Ureter (tissue), 1 donor: ENCODE measurements at regions not wholly inside any gene's neighbourhood (a gene's known extent, or its start where the extent isn't known, plus 50 kb on each side); places are given as distances from the start of the nearest gene placed in this dataset.

Source experiments
- DNase-seq: peaks from one replicate; pipeline ENCODE4 v3.0.0-alpha.2; 2020; ENCODE audit warnings: low spot score
- donor health status: DM: yes; HTN: yes; CAD: no.

DNA sequence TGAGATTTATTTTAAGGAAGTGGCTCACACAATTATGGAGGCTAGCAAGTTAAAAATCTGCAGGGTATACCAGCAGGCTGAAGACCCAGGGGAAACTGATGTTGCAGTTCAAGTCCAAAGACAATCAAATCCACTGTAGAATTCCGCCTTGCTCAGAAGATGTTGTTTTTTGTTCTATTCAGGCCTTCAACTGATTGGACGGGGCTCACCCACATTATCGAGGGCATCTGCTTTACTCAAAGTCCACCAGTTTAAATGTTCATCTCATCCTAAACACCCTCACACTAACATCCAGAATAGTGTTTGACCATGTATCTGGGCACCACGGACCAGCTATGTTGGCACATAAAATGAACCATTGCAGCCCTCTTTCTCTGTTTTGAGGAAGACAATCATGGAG, 211.2 kb upstream of the GPR26 start:
- no peak for DNase-seq

DNA sequence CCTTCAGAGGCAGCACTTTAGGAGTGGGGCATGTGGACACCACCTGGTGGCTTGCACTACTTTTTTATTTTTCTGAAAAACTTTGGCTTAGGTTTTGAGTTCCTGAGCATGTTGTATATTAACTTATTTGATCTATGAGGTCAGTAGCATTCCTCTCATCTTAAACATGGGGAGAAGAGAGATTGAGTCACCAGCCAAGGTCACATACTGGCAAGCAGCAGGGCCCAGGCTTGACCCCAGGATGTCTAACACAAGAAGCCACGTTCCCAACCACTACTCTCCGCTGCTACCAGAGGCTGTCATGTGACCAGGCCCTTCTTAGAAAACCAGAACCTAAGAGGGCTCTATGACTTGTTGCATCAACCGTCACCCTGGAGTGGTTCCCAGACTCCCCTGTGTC, 210.3 kb upstream of the GPR26 start:
- no peak for DNase-seq

DNA sequence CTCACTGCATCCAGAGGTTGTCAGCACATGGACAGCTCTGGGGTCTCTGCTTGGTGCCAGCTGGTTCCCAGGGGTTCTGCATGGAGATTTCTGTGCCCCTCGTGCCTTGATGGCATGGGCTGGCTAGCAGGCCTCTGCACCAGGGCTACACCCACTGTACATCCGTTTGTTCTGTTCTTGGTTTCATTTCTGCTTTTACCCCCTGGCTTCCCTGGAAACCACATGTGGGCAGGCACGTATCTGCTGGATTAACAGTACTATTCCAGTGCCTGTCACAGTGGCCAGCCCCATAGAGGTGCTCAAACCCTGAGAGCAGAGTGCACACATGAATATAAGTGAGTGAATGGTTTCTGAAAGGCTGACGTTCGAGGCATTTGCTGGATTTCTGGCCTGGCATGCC, 207.2 kb upstream of the GPR26 start:
- DNase-seq = no peak

DNA sequence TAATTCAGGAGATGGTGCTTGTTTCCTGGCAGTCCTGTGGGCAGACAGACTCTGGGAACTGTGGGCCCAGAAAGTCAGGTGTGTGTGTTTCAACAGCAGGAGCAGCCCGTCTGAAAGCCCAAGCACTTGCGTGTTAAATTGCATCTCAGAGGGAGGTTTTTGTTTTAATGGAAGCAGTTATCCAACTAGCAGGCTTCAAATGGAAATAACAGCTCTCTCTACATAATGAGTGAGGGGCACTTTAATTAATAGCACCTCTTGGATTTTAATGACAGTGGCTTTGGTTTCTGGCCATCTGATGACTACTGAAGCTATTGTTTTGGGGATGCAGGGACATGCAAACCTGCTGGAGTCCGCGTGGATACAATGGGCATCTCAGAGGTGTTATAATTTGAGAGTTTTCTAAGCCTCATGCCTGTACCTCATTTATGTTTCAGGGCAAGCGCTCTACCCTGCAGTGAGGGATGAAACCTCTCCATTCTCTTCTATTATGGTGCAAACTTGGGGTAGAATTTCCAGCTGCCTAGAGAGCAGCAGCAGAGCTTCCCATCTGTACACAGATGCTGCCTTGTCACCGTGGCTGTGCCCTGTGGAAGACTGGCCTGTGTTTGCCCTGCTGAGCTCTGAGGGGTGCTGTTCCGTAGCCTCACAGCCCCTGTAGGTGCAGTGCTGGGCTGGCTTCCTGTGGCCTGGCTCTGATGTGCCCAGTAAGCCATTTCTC, 206.6 kb upstream of the GPR26 start:
- DNase-seq = no peak

DNA sequence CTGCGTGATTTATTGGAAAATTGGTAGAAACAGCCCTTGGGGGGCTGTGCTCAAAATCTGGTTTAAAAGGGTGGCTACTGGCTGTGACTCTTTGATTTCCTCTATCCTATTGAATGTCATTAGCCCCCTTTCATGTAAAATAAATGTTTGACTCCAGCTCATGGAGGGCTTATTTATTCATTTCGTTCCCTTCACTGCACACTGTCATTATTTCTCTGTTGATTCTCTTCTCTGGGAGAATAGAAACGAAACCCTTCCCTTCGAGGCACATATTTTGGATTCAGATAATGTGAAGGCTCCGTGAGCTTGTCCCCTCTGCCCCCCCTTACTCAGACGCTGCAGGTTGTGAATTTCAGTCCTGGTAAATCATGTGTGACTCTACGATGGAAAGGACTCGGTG, 203.9 kb upstream of the GPR26 start:
- no peak for DNase-seq

DNA sequence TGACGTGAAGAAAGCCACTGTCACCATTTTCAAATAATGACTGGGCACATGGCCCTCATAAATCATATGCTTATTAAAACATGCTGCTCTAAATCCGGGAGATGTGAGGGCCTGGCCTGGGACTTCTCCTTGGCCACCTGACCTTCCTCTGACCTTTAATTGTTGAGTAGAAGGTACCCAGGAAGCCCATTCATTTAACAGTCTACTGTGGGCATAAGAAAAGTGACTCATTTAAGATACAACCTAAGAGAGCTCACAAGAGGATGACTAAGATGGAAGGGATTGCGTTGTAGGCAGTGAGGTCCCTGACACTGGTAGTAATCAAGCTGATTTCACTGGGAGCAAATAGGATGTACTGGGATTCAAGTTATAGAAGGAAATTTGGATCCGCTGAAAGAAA, 203.4 kb upstream of the GPR26 start:
- DNase-seq = no peak

DNA sequence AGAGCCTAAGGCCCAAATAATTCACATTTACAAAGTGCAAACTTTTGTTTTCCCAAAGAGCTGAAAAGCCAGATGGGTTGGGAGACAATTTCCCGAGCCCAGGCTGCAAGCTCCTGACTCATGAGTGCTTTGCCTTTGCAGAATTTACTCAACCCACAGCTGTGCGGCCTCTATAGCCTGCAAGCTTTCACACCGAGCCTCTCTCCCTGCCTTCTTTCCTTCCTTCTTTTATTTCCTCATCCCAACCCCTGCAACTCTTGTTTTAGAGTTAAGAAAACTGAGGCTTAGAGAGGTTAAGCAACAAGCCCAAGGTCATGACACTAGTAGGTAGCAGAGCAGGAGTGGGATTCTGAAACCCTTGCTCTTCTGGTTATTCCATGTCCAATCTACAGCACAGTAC, 203.0 kb upstream of the GPR26 start:
- no peak for DNase-seq

DNA sequence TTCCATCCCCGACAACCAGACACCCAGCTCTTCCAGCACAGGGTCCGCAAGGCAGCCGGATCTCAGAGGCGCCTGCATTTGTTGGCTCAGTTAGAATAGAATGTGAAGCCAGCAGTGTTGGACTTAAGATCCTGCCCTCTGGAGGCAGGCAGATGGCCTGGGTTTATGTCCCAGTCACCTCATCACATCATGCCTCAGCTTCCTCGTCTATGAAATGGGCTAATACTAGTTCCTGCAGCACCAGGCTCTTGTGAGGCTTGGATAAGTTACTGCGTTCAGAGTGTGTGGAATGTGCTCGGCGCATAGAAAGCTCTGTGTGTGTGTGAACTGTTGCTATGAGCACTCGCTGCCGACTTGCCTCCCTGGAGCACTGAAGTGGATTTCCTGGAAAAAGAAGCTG, 202.5 kb upstream of the GPR26 start:
- no peak for DNase-seq

DNA sequence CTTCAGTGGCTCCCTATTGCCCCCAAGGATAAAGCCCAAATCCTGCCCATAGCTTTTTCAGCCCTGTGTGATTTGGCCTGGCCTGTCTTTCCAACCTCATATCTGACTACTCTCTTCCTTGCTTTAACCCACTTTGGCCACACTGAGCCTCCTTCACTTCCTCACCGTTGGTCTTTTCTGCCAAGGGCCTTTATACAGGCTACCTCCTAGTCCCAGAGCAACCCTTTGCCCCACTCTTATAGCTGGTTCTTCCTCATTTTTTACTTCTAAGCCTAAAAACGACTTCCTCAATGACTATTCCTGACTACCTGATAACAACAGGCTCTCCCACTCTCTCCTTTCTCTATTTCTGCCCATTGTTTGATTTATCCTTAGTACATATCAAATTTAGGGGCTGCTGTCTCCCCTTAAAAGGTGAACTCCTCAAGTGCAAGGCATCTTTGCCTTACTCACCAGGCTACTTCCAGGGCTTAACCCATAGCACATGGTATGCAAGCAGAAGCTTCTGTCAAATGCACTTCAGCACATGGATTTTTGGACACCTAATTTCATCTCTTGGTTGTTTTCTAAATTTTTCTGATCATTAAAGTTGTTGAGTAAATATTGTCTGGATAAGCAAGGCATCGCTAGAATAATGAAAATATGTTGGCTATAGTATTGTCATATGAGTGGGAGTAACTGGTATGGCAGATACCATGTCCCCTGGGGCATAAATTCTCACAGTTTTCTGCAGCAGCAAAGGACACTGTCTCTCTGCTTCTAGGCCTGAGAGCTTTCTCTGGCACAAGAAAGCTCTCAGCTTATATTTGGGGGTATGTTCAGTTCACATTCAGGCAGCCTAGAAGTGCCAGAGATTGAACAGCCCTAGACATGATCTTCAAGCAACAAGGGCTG, 201.5 kb upstream of the GPR26 start:
- no peak for DNase-seq

DNA sequence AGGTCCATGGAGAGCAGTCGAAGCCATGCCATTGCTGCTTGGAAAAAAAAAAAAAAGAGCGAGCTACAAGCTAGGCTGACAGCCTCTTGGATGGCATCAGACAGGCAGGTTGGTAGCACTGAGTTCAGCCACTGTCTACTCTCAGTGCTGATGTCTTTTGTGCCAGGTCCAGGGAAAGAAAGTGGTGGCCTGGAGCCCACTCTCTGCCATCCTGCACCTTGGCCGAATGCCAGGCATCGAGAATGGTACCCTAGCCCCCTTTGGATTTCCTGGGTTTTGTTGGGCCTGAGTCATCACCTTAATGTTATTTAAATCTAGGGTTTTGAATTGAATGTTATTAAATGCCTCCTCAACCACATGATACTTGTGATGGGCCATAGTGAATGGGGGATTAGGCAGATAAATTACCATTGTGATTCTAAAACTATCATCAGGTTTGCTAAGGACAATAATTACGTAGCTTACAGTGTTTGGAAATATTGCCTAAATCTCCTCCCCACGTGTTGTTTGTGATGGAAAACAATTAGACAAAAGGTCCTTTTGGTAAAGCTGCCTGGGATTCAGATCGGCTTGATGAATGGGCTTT, 195.7 kb upstream of the GPR26 start:
- no peak for DNase-seq

DNA sequence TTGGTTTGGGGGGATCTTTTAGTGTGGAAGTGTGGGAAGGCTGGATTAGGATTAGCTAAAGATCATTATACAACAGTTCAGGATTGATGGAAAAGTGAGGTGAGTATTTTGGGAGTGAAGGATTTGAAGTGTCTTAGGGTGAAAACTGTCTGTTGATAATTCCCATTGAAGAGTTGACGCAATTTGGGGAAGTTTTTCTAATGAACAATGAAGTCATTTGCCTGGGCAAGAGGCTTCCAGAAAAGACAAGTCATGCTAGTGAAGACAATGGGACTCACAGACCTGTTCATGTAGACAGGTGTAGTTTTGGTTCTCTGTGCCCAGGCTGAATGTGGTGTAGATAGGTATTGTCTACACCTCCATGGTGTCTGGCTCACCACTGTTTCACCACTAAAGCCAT, 194.3 kb upstream of the GPR26 start:
- DNase-seq = no peak

DNA sequence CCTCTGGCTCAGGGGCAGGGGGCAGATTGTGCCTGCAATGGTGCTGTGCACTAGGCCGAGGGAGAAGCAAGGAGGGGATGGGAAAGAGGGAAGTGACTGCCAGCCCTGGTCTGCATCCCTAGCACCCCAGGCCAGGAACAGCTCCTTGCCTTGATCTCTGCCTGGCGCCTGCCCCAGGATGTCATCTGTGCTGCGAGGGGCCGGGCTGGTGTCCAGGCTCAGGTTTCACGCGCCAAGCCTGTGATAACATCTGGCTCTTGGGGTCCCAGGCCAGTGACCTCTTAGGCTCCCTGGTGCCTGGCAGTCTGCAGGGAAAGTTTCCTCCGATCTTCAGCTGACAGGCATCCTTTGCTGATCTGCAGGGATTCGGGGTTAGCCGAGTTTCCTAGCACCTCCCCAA, 193.5 kb upstream of the GPR26 start:
- no peak for DNase-seq

DNA sequence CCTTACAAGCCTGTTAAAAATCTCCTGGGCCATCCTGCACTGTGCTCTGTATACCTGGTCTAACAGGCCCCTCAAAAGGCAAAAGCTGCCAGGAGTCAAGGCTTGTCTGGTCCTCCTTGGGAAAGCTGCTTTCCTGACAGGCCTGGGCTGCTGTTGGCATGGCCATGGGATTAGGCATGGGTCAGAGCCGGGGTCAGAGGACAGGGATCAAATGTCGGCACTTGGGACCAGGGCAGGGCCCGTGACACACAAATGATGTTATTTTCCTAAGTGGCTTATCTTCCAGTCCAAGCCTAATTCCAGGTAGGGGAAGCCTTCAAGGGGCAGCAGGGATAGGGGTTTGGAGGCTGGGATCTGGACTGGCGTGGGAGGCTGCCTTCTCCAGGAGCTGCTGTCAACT, 191.5 kb upstream of the GPR26 start:
- DNase-seq = no peak

DNA sequence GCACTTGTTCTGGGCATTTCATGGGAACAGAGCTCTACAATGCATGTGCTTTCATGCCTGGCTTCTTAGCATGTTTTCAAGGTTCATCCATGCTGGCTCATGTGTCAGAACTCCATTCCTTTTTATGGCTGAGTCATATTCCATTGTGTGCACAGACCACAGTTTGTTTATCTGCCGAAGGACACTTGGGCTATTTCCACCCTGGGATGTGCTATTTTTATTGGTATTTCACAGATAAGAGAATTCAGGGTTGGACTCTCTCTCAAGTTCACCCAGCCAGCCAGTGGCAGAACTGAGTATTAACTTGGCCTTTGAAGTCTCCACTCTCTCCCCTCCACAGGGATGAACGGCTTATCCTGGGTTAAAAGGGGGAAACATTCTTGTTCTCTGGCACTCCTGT, 190.7 kb upstream of the GPR26 start:
- DNase-seq = no peak

DNA sequence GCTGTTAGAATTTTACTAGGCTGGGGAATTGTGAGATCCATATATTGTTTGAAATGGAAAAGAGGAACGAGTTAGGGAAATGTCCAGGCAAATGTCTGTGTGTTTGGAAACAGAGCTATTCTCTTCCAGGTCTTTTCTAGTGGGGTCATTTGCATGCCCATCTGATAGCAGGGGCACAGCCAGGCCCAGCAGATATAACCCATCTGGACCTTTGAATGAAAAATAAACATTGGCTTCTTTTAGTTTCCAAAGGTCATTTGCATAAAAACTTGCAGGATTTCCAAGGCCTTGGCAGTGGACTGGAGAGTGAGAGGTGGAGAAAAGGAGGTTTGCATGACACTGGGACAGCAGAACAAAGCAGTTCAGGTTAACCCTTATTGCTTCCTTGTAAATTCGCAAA, 188.0 kb upstream of the GPR26 start:
- no peak for DNase-seq

DNA sequence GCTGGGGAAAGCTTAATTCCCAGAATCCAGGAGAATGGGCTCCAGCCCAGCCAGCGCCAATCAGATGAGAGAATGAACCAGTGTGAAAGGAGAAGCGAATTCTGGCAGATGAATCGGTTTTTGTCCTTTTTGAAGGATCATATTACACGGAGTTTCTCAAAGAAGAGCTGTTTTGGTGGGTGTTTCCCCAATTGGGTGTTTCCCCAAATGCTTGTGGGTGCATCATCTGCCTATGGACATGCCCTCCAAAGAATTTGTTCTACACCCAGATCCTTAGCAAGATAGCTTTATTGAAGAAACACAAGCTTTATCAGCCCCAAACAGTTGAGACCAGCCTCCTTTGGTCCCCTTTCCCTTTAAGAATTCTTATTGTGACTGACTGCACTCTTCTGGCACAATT, 186.5 kb upstream of the GPR26 start:
- no peak for DNase-seq

DNA sequence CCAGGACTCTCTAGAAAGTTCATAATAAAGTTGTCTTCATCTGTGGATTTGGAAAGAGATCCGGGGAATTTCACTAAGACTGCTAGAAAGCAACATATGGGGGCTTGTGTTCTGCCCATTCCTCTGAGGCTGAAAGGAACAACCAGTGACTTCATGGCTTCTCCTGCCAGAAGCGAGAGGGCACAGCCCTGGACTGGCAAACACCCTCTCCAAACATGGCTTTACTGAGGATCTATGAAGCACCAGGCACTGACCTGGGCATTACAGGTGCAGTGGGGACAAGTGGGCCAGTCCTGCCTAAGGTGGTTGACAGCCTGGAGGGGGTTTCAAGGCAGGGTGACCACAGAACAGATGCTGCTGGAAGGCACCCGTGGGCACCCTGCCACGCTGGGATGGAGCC, 185.8 kb upstream of the GPR26 start:
- no peak for DNase-seq

DNA sequence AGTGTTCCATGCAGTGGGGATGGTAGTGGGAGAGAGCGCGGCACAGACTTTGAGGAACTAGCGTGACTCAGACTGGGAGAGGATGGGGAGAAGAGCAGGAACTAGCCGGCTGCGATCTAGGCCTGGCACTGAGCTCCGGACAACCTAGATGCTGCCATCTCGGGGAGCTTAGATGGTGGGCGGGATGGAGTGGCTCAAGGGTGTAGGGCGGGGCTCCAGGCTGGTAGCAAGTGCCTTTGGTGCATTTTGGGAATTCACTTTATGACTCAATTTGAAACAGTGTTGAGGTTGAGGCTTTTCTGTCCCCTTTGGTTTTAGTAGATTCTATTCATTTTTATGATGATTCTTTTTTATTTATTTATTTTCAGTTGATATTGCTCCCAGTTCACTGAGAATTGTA, 185.3 kb upstream of the GPR26 start:
- DNase-seq = no peak

DNA sequence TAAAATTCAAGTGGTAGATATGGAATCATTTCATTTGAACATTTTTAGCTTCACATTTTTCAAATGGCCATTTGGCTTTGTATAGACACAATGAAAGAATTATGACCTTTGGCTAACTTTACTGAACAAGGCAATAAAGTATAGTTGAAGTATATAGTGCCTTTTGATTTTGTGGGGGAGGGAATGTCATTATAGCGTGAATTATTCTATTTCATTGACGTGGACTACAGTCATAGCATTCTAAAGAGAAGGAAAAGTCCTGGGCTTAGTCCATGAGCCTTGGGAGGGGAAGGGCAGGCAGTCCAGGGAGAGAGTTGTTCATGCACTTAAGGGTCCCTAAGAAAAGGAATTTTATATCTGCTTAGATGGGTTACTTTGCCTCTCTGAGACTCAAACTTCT, 181.4 kb upstream of the GPR26 start:
- DNase-seq = no peak

DNA sequence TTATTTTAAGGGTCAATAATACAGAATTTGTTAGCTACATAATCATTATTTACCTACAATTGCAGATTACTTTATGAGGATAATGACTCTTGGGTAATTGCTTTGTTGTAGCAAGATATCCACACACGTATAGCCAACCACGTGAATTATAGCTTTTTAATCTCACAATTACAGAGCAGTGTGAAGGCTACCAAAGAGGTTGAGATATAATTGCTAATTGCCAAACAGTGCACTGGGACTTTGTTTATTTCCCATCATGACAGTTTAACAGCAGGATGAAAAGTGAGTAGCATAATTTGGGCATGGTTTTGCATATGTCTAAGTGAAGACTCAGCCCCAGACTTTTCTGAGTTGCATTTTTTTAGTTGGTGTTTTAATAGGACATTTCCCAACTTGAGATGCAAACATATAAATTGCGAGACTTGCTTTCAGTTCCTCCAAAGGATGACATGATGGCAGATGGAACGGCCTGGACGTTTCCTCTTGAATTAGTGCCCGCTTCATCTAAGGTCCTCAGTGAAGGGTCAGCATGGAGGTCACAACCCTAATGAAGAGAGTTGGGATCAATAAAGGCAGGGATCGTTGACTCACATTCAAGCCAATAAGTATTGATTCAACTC, 180.7 kb upstream of the GPR26 start:
- DNase-seq = no peak

DNA sequence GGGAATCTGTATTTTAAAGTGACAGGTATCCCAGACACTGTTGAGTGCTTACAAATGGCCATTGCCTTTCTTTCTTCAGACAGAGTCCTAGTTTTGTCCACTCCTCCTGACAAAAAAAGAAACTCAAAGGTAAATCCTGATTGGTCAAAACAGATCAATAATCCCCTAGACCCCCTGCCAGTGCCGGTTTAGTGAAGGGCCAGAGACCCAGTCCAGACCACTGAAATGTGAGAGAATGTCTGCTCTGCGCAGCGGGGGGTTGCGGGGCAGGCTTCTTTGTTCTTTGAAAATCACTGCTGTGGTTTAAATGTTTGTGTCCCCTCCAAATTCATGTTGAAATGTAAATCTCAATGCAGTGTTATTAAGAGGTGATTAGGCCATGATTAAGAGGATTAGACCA, 177.7 kb upstream of the GPR26 start:
- DNase-seq = no peak

DNA sequence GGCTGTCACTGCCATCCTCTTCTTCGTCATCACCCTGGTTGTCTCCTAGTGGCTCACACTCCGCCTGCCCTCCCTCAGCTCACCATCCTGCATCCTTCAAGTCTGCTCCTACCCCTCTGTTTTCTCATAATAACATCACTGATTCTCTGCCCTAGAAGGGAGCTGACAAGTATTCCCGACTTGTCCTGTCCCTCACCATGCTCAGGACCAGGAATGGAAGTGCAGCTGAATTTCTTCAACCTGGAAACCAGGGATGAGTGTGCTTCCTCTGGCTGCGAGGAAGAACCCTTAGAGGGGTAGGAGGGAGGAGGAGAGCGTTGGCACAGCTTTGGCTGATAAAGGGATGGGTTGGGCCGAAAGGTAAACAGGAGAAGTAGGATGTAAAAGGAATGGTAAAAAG, 174.8 kb upstream of the GPR26 start:
- no peak for DNase-seq

DNA sequence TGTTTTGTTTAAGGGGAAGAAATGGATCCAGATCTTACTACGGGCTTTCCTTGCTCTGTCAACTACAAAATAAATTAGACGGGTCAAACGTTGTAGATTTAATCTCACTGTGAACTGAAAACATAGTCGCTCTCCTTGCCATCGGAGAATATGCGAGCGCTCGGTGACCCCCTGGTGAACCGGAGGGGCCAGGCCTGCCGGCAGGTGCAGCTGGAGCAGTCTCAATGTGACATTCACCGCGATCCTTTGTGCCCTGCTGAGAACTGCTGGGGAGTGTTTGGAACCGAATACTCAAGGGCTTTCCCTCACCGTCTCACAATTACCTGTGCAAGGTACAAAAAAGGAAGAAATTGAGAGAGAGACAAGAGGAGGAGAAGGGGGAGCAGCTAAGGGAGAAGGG, 174.1 kb upstream of the GPR26 start:
- DNase-seq = no peak
